HG02884 (cell line): ENCODE measurements at regions not wholly inside any gene's neighbourhood (a gene's known extent, or its start where the extent isn't known, plus 50 kb on each side); places are given as distances from the start of the nearest gene placed in this dataset.
"Not testable (repeated sequence)": the region's sequence is repeated elsewhere in the genome, so short reads cannot be mapped to it uniquely, and the experiment has no call there.

ENCODE experiments used
- ATAC-seq: cut with Tn5 transposase; IDR thresholded peaks from one replicate; pipeline ENCODE4 v1.9.1; 2021; ENCODE audit warnings: mild to moderate bottlenecking, moderate library complexity; ENCODE audit not compliant: unreplicated experiment

- ATAC-seq, result no peak
Measured at GRCh38 chr1:95582191-95582590, 348.2 kb downstream of the RWDD3 start.

- no peak for ATAC-seq
Measured at GRCh38 chr1:95582746-95583145, 348.7 kb downstream of the RWDD3 start.

GRCh38 chr1:95583661-95584210 lies 349.7 kb downstream of the RWDD3 start:
- no peak for ATAC-seq

GRCh38 chr1:95584315-95584714 lies 350.3 kb downstream of the RWDD3 start:
- ATAC-seq, result no peak

GRCh38 chr1:95604771-95605170 lies 370.8 kb downstream of the RWDD3 start:
- ATAC-seq, result no peak

GRCh38 chr1:95614197-95614596 lies 380.2 kb downstream of the RWDD3 start:
- ATAC-seq, result no peak

GRCh38 chr1:95615421-95615820 lies 381.4 kb downstream of the RWDD3 start:
- ATAC-seq, result no peak

- ATAC-seq, result no peak
Measured at GRCh38 chr1:95620076-95620475, 386.1 kb downstream of the RWDD3 start.

- no peak for ATAC-seq
Measured at GRCh38 chr1:95622609-95623008, 388.6 kb downstream of the RWDD3 start.

- ATAC-seq, result no peak
Measured at GRCh38 chr1:95625224-95625623, 391.2 kb downstream of the RWDD3 start.

GRCh38 chr1:95627244-95627643 lies 393.2 kb downstream of the RWDD3 start:
- no peak for ATAC-seq

- no peak for ATAC-seq
Measured at GRCh38 chr1:95631695-95632094, 397.7 kb downstream of the RWDD3 start.

GRCh38 chr1:95635811-95636210 lies 401.8 kb downstream of the RWDD3 start:
- ATAC-seq, result no peak

GRCh38 chr1:95636897-95637296 lies 402.9 kb downstream of the RWDD3 start:
- no peak for ATAC-seq

- ATAC-seq, result no peak
Measured at GRCh38 chr1:95640746-95641145, 406.7 kb downstream of the RWDD3 start.

- ATAC-seq, result no peak
Measured at GRCh38 chr1:95641386-95641785, 407.4 kb downstream of the RWDD3 start.

GRCh38 chr1:95642035-95642434 lies 408.0 kb downstream of the RWDD3 start:
- ATAC-seq, result no peak

- ATAC-seq, result no peak
Measured at GRCh38 chr1:95643071-95643470, 409.1 kb downstream of the RWDD3 start.

GRCh38 chr1:95645126-95645525 lies 411.1 kb downstream of the RWDD3 start:
- ATAC-seq, result not testable (repeated sequence)

- no peak for ATAC-seq
Measured at GRCh38 chr1:95650631-95651030, 416.6 kb downstream of the RWDD3 start.

- ATAC-seq, result no peak
Measured at GRCh38 chr1:95652423-95652965, 418.5 kb downstream of the RWDD3 start.

- ATAC-seq, result no peak
Measured at GRCh38 chr1:95653618-95654017, 419.6 kb downstream of the RWDD3 start.

- no peak for ATAC-seq
Measured at GRCh38 chr1:95655321-95656020, 421.5 kb downstream of the RWDD3 start.
